Activated CD8-positive, alpha-beta memory T cell treated with anti-CD3 and anti-CD28 coated beads, Interleukin-2, amount 50 U/mL, for 1 hour (primary cell): ENCODE measurements at regions not wholly inside any gene's neighbourhood (a gene's known extent, or its start where the extent isn't known, plus 50 kb on each side); places are given as distances from the start of the nearest gene placed in this dataset.
"Not testable (repeated sequence)": the region's sequence is repeated elsewhere in the genome, so short reads cannot be mapped to it uniquely, and the experiment has no call there.

Experiments used
- DNase-seq: peaks from one replicate; pipeline ENCODE4 v3.0.0-alpha.2; 2020; ENCODE audit errors: extremely low read depth

DNA sequence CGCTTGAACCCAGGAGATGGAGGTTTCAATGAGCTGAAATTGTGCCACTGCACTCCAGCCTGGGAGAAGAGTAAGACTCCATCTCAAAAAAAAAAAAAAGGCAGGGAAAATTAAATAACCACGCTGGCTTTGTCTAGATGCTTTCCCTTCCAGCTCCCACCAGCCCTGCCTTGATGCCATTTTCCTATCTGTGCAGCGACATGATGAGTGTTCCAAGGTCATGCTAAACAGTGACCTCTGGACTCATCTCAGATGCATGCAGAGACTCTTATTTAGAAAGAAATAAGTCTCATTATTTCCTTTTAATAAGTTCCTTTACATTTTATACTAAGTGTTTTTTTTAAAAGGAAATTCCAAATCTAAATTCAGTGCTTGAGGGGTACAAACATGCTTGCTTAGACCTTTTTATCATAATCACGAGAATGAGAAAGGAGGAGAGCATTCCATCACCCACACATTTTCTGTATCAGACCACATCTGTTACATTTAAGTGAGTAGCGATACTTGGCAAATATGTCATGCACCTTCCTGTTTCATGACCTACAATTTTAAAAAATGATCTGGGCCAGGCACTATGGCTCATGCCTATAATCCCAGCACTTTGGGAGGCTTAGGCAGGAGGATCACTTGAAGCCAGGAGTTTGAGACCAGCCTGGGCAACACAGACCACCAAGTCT, 101.1 kb upstream of the RREB1 start:
- DNase-seq = no peak

DNA sequence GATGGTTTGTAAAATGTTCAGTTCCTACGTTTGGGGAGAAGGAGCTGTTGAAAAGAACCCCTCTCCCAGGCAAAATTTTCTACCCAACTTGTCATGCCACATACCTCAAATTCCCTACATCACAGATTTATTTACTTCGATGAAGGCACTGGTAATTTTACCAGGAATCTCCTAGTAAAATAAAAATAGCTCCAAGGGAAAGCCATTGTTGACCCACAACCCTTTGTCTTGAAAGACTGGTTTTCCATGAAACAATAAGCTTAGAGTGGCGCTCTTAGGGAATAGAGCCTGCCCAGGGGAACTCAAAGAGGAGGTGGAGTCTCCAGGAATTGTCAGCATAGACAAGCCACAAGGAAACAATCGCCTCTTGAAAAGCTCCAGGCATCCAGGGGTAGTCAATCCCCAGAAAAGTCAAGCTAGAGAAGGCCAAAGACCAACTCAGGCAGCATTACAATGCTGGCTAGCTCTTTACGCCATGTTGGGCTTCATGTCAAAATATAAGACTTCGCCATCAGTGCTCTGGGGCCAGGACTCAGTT, 99.2 kb upstream of the RREB1 start:
- DNase-seq = no peak

DNA sequence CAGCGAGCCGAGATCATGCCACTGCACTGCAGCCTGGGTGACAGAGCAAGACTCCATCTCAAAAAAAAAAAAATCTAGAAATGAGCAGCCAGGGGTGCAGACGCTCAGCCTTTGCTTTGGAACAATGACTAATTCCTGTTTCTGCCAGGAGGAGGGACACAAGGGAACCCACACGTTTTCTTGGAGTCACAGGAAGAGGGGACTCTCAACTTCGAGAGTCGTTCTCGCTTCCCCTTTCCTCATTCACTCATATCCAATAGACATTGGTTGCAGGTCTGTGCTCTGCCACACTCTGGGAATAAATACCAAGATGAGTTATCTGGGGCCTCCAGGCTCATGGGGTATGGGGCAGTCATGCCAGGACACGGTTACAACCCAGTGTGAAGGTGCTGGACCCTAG, 91.5 kb upstream of the RREB1 start:
- DNase-seq = no peak

DNA sequence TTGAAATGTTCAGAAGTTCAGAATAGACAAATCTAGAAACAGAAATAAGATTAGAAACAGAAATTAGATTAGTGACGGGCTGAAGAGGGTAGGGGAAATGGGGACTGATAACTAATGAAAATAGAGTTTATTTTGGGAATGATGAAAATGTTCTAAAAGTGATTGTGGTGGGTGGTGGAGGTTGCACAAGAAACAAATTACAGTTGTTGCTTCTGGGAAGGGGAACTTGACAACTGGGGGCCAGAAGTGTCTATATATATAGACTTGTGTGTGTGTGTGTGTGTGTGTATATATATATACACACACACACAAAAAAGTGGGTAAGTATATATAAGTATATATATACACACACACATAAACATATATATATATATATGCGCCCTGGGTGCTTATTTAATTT, 86.5 kb upstream of the RREB1 start:
- no peak for DNase-seq

DNA sequence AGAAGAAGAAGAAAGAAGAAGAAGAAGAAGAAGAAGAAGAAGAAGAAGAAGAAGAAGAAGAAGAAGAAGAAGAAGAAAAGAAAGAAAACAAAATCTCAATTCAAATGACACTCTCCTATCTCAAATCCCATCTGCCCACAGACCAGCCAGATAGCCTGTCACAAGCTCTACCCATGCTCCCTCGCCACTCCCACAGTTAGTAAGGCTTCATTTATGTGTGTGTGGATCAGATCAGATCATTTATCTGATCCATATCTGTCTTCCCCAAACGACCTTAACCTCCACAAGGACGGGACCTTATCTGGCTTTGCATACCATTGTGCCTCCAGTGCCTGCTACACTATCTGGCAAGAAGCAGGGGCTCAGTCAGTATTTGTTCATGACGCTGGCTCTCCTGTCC, 81.9 kb upstream of the RREB1 start:
- no peak for DNase-seq

DNA sequence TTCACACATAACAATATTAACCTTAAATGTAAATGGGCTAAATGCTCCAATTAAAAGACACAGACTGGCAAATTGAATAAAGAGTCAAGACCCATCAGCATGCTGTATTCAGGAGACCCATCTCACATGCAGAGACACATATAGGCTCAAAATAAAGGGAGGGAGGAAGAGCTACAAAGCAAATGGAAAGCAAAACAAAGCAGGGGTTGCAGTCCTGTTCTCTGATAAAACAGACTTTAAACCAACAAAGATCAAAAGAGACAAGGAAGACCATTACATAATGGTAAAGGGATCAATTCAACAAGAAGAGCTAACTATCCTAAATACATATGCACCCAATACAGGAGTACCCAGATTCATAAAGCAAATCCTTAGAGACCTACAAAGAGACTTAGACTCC, 78.8 kb upstream of the RREB1 start:
- not testable (repeated sequence) for DNase-seq

DNA sequence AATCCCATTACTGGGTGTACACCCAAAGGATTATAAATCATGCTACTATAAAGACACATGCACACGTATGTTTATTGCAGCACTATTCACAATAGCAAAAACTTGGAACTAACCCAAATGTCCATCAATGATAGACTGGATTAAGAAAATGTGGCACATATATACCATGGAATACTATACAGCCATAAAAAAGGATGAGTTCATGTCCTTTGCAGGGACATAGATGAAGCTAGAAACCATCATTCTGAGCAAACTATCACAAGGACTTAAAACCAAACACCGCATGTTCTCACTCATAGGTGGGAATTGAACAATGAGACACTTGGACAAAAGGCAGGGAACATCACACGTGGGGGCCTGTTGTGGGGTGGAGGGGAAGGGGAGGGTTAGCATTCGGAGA, 76.8 kb upstream of the RREB1 start:
- not testable (repeated sequence) for DNase-seq

DNA sequence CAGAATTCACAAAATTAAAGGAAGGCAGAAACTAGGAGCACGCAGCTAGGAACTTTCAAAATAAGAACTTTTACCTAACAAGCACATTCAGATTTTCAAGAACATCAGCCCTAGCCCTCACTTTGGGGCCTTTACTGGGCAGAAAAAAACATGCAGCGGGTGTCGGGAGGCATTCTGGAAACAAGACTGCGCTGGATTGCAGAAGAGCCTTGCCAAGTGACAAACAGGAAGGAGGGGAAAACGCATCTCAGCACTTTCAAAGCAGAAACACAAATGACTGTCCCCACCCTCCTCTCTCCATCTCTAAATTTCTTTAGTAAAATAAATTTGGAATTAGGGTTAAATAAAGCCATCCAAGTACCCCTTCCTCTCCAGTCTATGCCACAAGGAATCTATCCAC, 74.6 kb upstream of the RREB1 start:
- no peak for DNase-seq

DNA sequence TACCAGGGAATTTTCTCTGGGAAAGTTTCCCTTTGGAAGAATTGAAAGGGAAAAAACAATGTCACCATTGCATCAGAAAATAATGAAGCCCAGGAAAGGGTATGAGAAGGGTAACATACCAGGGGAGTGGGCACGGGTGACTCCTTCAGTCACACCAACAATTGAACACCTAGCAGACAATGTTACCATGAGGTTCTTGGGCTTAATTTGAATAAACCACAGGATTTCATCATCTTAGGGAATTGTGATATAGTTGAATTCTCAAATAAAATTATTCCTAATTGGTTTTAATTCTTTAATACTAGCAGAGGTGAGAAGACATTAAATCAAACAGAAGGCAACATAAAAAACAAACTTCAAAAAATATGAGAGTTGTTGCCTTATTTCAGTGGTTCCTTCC, 73.7 kb upstream of the RREB1 start:
- no peak for DNase-seq

DNA sequence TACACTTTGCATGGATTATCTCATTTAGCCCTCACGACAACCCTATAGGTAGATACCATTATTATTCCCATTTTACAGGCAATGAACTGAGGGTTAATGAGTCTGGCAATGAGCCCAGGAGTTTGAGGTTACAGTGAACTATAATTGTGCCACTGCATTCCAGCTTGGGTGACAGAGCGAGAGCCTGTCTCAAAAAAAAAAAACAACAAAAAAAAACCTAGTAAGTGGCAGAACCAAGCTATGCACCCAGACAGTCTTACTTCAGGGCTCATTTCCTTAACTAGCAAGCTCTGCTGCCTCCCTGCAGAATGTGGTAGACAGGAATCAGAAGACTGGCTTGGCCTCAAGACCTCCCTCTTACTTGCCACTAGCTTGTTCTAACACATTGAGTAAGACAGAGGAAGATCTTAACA, 71.9 kb upstream of the RREB1 start:
- DNase-seq = no peak

DNA sequence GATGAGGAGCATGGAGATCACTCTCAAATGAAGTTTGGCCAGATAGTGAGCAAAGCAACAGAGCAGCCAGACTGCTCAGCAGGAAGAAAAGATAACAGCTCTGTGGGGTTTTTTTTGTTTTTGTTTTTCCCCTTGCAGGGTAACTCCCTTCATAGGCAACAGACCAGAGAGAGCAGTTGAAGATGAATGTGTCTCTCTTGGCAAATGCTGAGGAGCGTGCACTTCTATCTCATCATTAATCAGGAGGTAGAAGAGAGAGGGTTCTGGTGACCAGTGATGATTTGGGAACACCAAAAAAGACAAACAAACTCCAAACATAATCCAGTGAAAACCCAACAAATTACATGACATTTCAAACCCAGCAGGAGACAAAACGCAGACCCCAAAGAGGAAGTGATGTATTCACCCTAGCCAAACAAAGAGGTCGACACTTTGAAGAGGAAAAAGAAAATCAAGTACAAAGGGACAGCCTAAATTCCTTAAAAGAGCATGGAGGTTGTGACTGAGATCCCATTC, 66.2 kb upstream of the RREB1 start:
- DNase-seq = no peak

DNA sequence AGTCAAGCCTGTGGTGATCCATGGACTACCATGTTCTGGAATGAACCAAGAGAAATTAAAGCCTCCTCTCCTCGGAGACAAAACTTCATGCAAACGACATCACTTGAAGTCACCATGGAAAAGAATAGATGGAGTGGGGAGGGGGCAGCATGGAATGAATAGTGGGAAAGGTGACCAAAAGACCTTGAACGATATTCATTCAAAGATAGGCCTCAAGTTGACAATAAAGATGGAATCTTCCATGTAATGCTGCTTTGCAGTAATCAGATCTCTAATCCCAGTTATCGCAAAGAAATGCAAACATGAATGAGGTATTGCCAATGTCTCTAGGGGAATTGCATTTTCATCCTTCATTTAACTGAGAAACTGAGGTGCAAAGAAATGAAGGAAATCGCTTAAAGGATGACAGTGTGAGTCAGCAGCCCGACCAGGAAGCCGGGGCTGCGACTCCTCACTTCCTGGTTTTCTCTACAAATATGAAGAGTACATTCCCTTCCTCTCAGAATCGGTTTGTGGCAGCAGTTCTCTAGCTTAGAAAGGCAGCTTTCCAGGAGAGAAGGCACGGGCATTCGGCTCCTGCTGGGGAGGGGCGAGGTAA, 65.6 kb upstream of the RREB1 start:
- DNase-seq = no peak

DNA sequence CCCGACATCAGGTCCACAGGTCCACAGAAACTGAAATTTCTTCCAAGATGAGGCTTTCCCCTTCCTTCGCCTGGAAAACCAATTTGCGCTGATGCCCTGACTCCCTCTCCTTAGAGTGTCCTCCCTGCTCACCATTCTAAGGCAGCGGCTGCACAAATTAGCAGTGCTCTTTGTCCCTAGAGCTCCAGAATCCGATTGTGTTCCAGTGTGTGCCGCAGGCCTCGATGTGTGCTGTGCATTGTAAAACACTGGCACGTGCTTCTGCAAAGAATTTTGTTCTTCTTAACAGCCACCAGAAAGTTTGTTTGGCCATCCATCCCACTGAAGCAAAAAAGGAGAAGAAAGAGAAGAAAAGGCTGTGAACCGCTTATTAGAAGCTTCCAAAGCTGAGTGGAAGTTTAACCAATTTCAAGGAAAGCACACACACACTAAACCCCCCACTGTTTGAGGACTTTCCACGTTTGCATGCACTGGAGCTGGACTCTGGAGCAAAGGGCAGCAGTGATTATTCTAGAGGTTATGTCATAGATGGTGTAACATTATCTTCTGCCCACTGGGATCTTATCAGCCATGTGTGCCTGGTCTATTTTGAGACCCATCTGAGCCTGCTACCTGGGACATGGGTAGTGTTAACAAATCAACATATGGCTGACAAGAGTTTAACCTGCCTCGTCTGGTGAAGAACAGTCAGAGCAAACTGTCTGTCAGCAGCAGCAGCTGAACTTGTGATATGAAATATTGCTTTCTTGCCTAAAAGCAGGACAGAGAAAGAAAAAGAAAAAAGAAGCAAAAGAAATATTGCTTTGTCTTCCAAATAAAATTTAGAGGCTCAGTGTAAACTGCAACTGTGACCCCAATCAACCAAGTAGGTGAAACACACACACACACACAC, 64.9 kb upstream of the RREB1 start:
- DNase-seq = no peak

DNA sequence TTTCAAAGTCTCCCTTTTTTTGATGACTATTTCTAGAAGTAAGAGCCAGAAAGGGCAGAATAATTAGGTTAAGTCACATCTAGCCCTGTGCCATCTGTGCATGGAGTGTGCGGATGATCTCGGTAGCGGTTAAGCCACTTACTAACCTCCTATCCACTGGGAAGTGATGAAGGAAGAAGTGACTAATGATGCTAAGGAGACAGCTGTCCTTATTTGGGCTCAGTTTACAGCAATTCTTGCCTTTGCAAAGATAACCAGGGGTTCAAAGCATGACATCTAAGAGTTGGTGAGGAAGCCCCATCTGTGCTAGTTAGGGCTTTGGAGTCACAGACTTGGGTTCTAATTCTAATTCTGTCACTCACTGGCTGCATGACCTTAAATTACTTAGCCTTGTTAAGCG, 62.4 kb upstream of the RREB1 start:
- DNase-seq = no peak

DNA sequence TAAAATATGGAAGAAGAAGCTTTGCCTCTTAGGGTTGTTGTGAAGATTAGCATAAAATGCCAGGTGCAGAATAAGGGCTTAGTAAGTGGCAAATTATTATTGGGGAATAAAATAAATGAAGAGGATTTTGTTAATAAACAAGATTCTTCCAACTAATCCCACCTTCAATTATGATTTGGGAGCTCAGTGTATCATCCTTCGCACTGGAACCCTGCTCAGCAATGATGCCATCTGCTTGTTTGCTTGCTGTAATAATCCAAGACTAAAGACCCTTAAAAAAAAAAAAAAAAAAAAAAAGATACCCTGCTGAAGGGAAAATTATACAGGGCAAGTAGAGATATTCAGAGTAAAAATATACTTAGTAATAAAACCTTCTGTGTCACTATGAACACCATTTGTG, 62.0 kb upstream of the RREB1 start:
- no peak for DNase-seq

DNA sequence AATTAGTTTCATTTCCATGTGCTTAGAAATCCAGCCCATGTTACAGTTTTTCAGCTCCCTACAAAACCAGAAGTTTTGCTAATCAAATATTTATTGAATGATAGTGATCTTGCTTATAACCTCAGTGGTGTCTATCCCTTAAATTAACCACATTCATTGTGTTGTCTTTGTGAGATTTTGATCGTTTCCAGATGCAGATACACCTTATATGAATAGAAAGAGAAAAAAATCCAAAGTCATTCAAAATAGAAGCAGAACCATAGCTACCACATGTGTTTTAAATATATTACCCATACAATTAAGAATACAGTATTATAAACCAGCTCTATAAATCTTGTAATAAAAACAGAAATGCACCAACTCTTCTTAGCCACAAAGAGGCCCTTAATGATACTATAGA, 60.6 kb upstream of the RREB1 start:
- no peak for DNase-seq

DNA sequence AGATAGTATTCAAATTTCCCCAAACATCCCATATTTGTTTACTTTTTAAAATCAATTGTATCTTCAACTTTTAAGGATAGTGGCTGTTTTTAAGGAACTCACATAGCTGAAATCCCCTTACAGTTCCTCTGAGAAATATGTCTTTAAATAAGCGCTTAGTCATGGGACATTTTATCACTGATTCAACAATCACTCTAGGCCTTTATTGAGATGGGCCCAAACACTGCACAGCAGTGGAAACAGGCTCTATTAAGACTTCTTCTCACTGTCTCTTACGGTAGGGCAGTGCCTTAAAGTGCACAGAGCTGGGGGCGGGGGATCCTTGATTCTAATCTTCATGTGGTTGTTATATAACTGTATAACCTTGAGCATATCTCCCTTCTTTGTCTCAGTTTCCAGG, 59.8 kb upstream of the RREB1 start:
- DNase-seq = no peak

DNA sequence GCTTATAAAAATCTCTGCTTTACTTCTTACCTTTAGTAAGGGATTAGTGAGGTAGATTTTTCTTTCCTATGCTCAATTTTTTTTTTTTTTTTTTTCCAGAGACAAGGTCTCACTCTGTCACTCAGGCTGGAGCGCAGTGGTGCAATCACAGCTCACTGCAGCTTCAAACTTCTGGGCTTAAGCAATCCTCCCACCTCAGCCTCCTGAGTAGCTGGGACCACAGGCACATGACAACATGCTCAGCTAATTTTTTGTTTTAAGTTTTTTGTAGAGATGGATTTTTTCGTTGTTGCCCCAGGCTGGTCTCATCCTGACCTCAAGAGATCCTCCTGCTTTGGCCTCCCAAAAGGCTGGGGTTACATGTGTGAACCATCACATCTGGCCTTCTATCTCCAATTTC, 58.9 kb upstream of the RREB1 start:
- DNase-seq = no peak

DNA sequence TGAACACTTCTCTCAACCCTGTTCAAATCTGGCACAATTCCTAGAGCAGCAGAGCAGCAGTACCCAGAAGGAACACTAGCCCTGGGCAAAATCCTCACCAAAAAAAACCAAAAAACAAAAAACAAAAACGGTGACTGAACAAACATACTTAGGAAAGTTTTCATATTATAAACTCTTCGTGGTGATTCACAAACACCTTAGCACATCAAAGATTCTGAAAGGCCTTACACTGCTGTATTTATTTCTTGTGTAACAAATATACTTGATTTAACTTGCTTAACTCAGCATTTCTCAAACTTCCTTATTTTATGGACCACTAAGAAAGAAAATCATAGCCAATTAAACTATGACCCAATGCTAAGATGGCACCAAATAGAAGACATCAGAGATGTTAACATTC, 57.8 kb upstream of the RREB1 start:
- DNase-seq = no peak

DNA sequence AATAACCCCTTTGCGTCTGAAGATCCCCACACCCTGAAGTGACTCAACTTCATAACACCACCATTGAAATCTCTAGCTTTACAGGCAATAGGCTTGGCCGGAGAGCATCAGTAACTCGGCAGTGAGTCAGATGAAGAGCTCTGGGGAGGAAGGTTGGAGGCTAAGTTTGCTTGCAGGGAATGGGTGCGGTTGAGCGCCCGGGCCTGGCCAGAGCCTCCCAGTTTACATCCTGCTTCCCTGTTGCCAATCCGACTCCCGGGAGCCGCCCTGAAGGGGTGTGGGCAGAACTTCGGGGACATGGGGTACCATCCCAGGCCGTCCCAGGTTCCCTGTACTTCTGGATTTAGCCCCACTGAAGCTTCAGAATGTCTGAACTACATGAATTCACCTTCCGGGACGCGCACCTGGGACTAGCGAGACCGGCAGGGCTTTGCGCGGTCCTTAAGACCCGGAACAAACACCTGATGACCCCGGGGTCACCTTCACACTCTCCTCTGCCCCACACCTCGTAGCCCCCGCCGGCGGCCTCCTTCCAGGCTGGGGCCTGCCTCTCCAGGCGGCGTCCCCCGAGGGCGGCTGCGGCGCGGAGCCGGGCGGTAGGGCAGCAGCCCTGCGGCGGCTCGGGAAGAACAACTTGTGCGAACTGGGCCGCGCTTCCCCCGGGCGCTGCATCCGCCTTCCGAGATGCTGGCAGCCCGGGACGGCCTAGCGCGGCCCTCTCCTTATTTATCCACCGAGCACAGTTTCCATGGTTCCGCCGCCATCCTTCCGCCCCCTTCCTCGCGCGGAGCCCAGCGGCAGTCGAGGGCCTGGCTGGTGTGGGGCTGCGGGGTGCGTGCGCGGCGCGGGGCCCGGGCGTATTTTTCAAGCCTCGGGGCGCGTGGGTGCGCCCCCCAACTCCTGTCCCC, 56.6 kb upstream of the RREB1 start:
- DNase-seq = no peak

DNA sequence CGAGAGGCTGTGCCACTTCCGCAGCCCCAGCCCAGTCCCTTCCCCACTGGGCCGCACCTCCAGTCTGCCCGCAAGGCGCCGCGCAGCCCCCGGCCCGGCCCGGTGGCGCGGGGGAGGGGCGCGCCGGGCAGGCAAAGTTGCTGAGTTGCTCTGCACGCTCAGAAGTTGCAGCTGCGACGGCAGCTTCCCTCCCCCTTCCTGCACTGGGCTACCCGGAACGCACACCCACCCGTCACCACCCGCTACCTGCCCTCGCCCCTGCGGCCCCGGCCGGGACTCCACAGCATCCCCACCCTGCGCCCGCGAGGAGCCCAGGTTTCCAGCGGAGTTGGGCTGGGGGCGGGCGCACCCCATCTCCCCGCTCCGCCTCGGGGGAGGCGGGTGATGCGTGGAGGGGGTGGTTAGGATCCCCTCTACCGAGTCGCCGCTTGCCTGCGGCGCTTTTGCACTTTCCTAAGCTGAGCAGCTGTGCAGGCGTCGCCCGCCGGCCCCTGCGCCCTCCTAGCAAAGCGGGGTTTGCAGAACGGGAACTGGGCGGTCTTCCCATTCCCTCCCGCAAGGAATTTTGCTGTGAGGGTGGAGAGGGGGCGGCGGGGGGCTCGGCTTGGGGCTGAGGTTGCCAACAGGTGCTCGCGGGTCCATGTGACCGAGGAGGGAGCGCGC, 55.9 kb upstream of the RREB1 start:
- no peak for DNase-seq
